ENCODE measurements at regions not wholly inside any gene's neighbourhood (a gene's known extent, or its start where the extent isn't known, plus 50 kb on each side); places are given as distances from the start of the nearest gene placed in this dataset.

DNA sequence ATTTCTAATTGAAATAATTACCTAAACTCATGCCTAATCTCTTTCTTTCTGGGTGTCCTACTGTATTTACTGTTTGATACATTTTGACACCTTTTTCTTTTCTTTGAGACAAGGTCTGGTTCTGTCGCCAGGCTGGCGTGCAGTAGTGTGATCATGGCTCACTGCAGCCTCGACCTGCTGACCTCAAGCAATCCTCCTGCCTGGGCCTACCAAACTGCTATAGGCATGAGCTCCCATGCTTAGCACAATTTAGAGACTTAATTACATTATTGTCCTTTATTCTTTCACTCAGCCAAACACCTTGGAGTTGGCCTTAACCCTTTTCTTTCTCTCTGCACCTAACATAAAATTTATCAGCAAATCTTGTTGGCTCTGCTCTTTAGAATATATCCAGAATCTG lies 139.8 kb upstream of the KIF26B start:
- TF ChIP-seq TAF1 (IDR thresholded peaks at IDR 0.05; ENCODE audit: low read depth, low read length) (no peak), POLR2AphosphoS5 (IDR thresholded peaks at IDR 0.05; ENCODE audit: low read depth, low read length) (no peak), POLR2A (IDR thresholded peaks at IDR 0.05; ENCODE audit: low read depth, low read length) (no peak), PAX5 (IDR thresholded peaks at IDR 0.05; ENCODE audit: insufficient read depth, low read length, severe bottlenecking) (no peak)
